Esophagus muscularis mucosa (tissue), 4 donors: ENCODE measurements at regions not wholly inside any gene's neighbourhood (a gene's known extent, or its start where the extent isn't known, plus 50 kb on each side); places are given as distances from the start of the nearest gene placed in this dataset.
"Not testable (repeated sequence)": the region's sequence is repeated elsewhere in the genome, so short reads cannot be mapped to it uniquely, and the experiment has no call there.

Experiments
- DNase-seq: peaks from one replicate; pipeline ENCODE4 v3.0.0-alpha.2; 2017; ENCODE audit errors: extremely low spot score
- H3K27ac ChIP-seq, 4 donors: fragments of 200-600 bp; sonication (generic); replicated peaks in 1 of 4; 1 replicate in 3 of 4; 2 replicates in 1 of 4; pipeline ENCODE4 v1.5.1; 2016 to 2019; ENCODE audit warnings: mild to moderate bottlenecking in 1 of 4
- H3K27me3 ChIP-seq, 4 donors: fragments of 200-600 bp; sonication (generic); one replicate each; pipeline versions ENCODE4 v1.5.1 to v1.6.0; 2016 to 2019
- H3K36me3 ChIP-seq, 4 donors: fragments of 200-600 bp; sonication (generic); one replicate each; pipeline ENCODE4 v1.5.1; 2016 to 2019
- H3K4me1 ChIP-seq, 4 donors: fragments of 200-600 bp; sonication (generic); one replicate each; pipeline ENCODE4 v1.5.1; 2016 to 2019
- H3K4me3 ChIP-seq, 4 donors: fragments of 200-600 bp; sonication (generic); 1 replicate in 2 of 4; 2 replicates in 2 of 4; pipeline ENCODE4 v1.5.1; 2016 to 2019; ENCODE audit warnings: mild to moderate bottlenecking in 4 of 4, moderate library complexity in 1 of 4
- H3K9me3 ChIP-seq, 4 donors: fragments of 200-600 bp; sonication (generic); 1 replicate in 3 of 4; 2 replicates in 1 of 4; pipeline ENCODE4 v1.5.1; 2016 to 2019
- CTCF ChIP-seq, 3 experiments: fragments of 200-600 bp in 2 of 3; fragments of 450-650 bp in 1 of 3; sonication (generic) in 2 of 3; IDR thresholded peaks; one replicate each; pipeline ENCODE4 v1.5.1; 2017 to 2019; ENCODE audit warnings: antibody characterized with exemption in 3 of 3, mild to moderate bottlenecking in 2 of 3, moderate library complexity in 1 of 3
- EP300 ChIP-seq: sonication (generic); formaldehyde crosslinking; IDR thresholded peaks from one replicate; pipeline ENCODE4 v1.6.1; 2017; ENCODE audit warnings: antibody characterized with exemption
- POLR2A ChIP-seq: fragments of 450-650 bp; IDR thresholded peaks from one replicate; pipeline ENCODE4 v1.6.1; 2017; ENCODE audit warnings: antibody characterized with exemption, moderate library complexity, mild to moderate bottlenecking, low read depth
- POLR2AphosphoS5 ChIP-seq, 2 donors: sonication (generic); formaldehyde crosslinking; IDR thresholded peaks; one replicate each; pipeline ENCODE4 v1.6.1; 2017; ENCODE audit warnings: antibody characterized with exemption in 2 of 2
- WGBS: methylation state at CpG from one replicate; pipeline ENCODE4 v1.1.5; 2018; 5-methylcytosine and 5-hydroxymethylcytosine counted together
- intact Hi-C: fragments of 100-400 bp; cut with DNase I; formaldehyde crosslinking; loops from one replicate; pipeline ENCODE4 v1.15.1; 2023

- TF ChIP-seq POLR2AphosphoS5 (IDR thresholded peaks at IDR 0.05) = no peak
- no peak for TF ChIP-seq CTCF (IDR thresholded peaks at IDR 0.05)
- no peak for TF ChIP-seq EP300
- TF ChIP-seq POLR2A = no peak
Measured at GRCh38 chr6:67882436-67883311, 752.4 kb upstream of the ADGRB3 start.

GRCh38 chr6:67881706-67882065 lies 753.4 kb upstream of the ADGRB3 start:
- no peak for DNase-seq
- intact Hi-C loops = no loop called here
- no peak for TF ChIP-seq CTCF (IDR thresholded peaks at IDR 0.05)
- no peak for TF ChIP-seq EP300
- TF ChIP-seq POLR2AphosphoS5 (IDR thresholded peaks at IDR 0.05) = no peak
- TF ChIP-seq POLR2A = no peak
- 83% methylated on average over 4 of the region's 4 CpGs for WGBS
- Histone ChIP-seq H3K4me1 (no peaks in the 10 kb centered on the region), H3K4me3 (no peak overlapping the region), H3K36me3 (no peaks in the 10 kb centered on the region), H3K9me3 (peaks cover 0 to 9% (median 2%) of the 10 kb centered on the region in 4 donors), H3K27ac (no peak overlapping the region), H3K27me3 (no peaks in the 10 kb centered on the region)

More at GRCh38 chr6:67882436-67883311, 752.4 kb upstream of the ADGRB3 start:
- H3K27ac ChIP-seq = no peak overlapping the region
- H3K4me1 ChIP-seq = no peaks in the 10 kb centered on the region
- intact Hi-C loops = no loop called here
- no peaks in the 10 kb centered on the region for H3K27me3 ChIP-seq
- peaks cover 0 to 9% (median 2%) of the 10 kb centered on the region in 4 donors for H3K9me3 ChIP-seq
- H3K4me3 ChIP-seq = no peak overlapping the region
- no peak for DNase-seq
- no peaks in the 10 kb centered on the region for H3K36me3 ChIP-seq
- 80% methylated on average over 5 of the region's 5 CpGs for WGBS

- Histone ChIP-seq H3K27me3 (no peaks in the 10 kb centered on the region), H3K9me3 (peaks cover 0 to 9% (median 2%) of the 10 kb centered on the region in 4 donors), H3K36me3 (no peaks in the 10 kb centered on the region), H3K4me3 (no peak overlapping the region), H3K4me1 (no peaks in the 10 kb centered on the region), H3K27ac (no peak overlapping the region)
- intact Hi-C loops = no loop called here
- WGBS = 88% methylated on average over 16 of the region's 16 CpGs
- no peak for TF ChIP-seq EP300
- no peak for TF ChIP-seq CTCF (IDR thresholded peaks at IDR 0.05)
- TF ChIP-seq POLR2AphosphoS5 (IDR thresholded peaks at IDR 0.05) = no peak
- TF ChIP-seq POLR2A = no peak
- no peak for DNase-seq
Measured at GRCh38 chr6:67880939-67881705, 754.0 kb upstream of the ADGRB3 start.

- H3K9me3 ChIP-seq, DNase-seq, H3K36me3 ChIP-seq, H3K27me3 ChIP-seq, intact Hi-C loops, H3K4me3 ChIP-seq, H3K4me1 ChIP-seq, H3K27ac ChIP-seq: not testable (repeated sequence)
- WGBS = no CpG with 5 or more reads among the region's 4 CpGs
Measured at GRCh38 chr6:67880343-67880742, 754.7 kb upstream of the ADGRB3 start.

- H3K27me3 ChIP-seq, H3K36me3 ChIP-seq, intact Hi-C loops, H3K4me3 ChIP-seq, H3K27ac ChIP-seq, H3K4me1 ChIP-seq, H3K9me3 ChIP-seq, DNase-seq: not testable (repeated sequence)
- 100% methylated on average over 1 of the region's 1 CpG for WGBS
Measured at GRCh38 chr6:67879928-67880327, 755.2 kb upstream of the ADGRB3 start.

DNA sequence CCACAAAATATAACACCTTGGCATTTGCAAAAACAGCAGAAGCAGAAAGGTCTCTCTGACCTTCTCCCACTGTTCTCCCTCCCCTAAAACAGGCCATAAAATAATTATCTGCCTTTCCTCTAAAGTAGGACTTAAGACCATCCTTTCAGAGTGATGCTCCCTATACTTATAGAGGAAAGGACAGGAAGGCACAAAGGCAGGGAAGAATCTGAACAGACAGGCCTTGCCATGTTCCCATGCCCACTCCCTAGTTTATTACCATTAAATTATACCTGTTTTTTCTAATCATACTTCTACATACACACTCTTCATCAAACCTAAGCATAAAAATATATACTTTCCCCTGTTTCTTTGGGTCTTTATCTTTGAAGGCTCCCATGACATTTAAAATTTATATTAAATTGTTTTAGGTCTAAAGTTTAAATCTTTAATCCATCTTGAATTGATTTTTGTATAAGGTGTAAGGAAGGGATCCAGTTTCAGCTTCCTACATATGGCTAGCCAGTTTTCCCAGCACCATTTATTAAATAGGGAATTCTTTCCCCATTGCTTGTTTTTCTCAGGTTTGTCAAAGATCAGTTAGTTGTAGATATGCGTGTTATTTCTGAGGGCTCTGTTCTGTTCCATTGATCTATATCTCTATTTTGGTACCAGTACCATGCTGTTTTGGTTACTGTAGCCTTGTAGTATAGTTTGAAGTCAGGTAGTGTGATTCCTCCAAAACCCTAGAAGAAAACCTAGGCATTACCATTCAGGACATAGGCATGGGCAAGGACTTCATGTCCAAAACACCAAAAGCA lies 755.8 kb upstream of the ADGRB3 start:
- intact Hi-C loops, H3K4me1 ChIP-seq, H3K4me3 ChIP-seq, H3K9me3 ChIP-seq, H3K27me3 ChIP-seq, H3K36me3 ChIP-seq, DNase-seq, H3K27ac ChIP-seq: not testable (repeated sequence)
- WGBS = 87% methylated on average over 1 of the region's 1 CpG

DNA sequence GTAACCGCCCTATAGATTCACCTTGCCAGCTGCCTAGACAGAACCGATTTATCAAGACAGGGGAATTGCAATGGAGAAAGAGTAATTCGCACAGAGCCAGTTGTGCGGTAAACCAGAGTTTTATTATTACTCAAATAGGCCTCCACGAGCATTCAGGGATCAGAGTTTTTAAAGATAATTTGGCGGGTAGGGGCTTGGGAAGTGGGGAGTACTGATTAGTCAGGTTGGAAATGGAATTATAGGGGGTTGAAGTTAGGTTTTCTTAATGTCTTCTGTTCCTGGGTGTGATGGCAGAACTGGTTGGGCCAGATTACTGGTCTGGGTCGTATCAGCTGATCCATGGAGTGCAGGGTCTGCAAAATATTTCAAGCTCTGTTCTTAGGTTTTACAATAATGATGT lies 756.9 kb upstream of the ADGRB3 start:
- intact Hi-C loops, H3K27ac ChIP-seq, DNase-seq, H3K9me3 ChIP-seq, H3K36me3 ChIP-seq, H3K4me3 ChIP-seq, H3K27me3 ChIP-seq, H3K4me1 ChIP-seq: not testable (repeated sequence)
- 85% methylated on average over 7 of the region's 7 CpGs for WGBS
